ENCODE measurements at regions not wholly inside any gene's neighbourhood (a gene's known extent, or its start where the extent isn't known, plus 50 kb on each side); places are given as distances from the start of the nearest gene placed in this dataset.
"Not testable (repeated sequence)": the region's sequence is repeated elsewhere in the genome, so short reads cannot be mapped to it uniquely, and the experiment has no call there.

DNA sequence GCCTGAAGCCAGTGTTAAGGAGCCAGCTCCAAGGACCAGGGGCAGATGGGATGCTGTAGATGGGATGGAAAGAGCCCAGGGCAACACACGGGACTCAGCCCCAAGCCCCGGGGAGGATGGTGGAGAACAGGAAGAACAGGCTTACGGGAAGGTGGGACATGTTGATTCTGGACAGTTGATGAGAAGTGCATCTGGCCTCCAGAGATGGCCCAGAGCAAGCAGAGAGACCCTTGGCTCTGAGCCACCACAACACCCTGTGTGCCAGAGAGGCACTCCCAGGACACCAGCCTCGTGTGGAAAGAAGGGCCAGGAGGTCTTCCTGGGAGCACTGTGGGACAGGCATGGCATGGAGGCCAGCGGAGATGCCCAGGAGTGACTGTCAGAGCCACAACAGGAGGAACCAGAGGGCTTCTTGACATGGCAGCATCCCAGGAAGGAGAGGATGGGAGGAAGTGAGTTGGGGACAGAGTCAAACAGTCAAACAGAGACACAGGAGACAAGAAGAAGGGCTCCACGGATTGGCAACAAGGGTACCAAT, 156.3 kb upstream of the MVB12B start:
- no peak for DNase-seq

DNA sequence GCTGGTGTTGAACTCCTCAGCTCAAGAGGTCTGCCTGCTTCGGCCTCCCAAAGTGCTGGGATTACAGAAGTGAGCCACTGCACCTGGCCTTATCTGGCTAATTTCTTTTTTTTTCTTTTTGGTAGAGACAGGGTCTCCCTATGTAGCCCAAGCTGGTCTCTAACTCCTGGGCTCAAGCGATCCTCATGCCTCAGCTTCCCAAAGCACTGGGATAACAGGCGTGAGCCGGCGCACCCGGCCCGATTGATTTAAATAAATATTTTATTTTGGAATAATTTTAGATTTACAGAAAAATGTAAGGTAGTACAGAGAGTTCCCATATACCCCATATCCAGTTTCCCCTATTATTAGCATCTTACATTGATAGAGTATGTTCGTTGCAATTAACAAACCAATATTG, 155.0 kb upstream of the MVB12B start:
- no peak for DNase-seq

DNA sequence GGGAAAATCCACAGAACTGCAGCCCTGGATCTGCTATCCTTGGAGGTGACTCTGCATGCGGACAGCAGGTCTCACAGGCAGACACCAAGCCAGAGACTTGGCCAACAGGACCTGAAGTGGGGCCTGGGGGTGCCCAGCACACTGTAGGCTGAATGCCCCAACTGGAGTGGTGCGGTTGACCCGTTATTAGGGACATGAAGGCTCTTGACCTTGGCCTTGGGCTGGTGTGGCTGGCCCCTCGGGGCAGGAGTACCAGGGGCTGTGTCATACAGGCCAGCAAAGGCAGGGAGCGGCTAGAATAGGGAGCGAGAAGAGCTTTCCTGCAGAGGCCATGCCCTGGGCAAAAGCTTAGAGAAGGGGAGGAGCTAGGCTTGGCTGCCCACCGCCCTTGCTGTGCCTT, 153.2 kb upstream of the MVB12B start:
- no peak for DNase-seq

DNA sequence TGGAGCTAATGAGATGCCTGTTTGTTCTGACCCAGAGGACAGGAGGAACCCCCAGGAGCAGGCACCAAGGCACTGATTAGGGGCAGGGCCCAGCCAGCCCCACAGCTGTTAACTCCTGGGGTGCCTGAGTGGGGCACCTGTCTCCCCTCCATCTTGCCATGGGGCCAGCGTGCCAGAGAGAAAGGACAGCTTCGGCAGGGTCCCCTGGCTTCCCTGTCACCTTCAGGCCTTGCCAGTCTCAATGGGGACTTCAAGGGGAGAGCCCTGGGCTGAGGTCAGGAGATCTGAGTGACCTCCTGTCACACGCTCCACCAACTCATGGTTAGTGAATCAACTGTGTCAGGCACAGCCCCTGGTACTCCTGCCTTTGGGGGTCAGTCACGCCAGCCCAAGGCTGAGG, 152.7 kb upstream of the MVB12B start:
- no peak for DNase-seq

DNA sequence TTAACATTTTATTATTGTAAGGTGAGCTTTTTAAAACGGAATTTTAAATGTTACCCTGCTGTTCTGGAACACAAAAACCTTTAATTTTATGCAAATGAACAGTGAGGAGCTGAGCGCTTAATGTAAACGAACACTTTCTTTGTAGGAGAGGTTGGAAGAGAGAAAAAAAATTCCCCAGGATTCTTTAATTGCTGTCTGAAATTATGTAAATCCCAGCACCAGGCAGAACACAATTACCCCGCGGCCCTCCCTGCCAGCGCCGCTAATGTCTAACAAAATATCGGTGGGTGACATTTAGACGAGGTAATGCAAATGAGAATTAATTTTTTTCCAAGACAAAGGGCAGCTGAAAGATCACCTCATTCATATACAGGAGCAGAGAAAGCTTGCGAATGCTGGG, 143.4 kb upstream of the MVB12B start:
- no peak for DNase-seq

DNA sequence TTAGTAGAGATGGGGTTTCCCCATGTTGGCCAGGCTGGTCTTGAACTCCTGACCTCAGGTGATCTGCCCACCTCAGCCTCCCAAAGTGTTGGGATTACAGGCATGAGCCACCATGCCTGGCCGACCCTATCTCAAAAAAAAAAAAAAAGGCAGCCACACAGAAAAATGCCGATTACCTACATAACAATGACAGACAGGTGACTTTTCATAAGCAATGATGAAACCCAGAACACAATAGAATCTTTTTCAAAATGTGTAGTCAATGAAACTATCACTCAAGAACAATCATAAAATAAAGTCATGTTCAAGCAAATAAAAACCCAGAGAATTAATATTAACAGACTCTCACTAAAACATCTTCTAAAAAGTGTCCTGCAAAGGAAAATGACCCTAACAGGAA, 135.6 kb upstream of the MVB12B start:
- DNase-seq = not testable (repeated sequence)

DNA sequence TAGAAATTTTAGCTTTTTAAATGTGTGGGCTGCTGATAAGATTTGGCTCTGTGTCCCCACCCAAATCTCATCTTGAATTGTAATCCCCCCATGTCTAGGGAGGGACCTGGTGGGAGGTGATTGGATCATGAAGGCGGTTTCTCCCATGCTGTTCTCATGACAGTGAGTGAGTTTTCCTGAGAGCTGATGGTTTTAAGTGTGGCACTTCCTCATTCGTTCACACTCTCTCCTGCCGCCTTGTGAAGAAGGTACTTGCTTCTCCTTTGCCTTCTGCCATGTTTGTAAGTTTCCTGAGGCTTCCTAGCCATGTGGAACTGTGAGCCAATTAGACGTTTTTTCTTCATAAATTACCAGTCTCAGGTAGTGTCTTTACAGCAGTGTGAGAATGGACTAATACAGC, 127.8 kb upstream of the MVB12B start:
- DNase-seq = no peak

DNA sequence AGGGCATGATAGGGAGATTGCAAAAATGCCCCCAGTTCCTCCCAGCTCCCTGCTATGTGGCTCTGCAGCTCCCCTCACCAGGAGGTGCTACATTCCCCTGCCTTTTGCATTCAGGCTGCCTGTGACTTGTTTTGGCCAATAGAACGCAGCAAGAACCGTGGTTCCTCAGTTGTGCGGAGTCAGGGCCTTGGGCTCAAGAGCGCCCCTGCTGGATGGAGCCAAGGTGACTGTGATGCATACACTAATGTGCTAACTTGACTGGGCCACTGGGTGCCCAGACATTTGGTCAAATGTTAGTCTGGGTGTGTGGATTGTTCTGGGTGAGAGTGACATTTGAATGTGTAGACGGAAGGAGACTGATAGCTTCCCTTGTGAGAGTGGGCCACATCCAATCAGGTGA, 123.3 kb upstream of the MVB12B start:
- no peak for DNase-seq

DNA sequence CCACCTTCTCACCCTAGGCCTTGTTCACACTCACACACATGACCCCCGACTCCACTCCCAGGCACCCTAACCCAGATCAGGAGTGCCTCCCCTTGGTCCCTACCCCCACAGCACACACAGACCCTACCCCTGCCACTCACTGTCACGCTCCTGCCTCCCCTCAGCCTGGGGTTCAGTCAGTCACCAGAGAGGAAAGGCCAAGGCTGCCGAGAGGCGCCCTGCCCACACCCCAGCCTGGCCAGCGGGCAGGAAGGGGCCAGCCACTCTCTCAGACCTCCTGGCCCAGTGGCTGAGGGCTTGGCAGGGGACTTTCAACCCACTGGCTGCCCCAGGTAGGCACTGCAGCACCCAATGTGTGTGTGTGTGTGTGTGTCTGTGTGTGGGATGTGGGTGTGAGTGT, 122.4 kb upstream of the MVB12B start:
- no peak for DNase-seq

DNA sequence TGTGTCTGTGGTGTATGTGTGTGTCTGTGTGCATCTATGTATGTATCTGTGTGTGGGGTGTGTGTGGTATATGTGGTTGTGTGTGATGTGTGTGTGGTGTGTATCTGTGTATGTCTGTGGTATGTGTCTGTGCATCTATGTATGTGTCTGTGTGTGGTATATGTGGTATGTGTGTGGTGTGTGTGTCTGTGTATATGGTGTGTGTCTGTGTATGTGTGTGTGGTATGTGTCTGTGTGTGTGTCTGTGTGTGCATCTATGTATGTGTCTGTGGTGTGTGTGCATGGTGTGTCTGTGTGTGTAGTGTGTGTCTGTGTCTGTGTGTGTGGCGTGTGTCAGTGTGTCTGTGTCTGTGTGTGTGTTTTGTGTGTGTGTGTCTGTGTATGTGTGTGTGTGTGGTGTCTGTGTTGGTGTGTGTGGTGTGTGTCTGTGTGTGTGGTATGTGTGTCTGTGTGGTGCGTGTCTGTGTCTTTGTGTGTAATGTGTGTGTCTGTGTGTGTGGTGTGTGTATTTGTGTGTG, 121.9 kb upstream of the MVB12B start:
- no peak for DNase-seq

DNA sequence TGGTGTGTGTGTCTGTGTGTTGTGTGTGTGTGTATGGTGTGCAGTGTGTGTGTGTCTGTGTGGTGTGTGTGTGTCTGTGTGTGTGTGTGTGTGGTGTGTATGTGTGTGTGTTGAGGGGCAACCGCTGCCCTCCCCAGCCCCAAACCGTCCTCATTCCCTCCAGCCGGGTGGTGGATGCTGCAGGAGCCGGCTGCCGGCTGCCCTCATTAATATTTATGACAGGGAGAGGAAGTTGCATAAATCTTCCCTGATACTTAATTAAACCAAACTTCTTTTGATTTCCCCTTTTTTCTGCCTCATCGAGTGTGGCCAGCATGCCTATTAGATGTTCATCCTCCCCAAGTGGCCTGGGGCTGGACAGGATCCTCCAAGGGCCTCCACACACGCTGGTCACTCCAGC, 121.4 kb upstream of the MVB12B start:
- DNase-seq = no peak

DNA sequence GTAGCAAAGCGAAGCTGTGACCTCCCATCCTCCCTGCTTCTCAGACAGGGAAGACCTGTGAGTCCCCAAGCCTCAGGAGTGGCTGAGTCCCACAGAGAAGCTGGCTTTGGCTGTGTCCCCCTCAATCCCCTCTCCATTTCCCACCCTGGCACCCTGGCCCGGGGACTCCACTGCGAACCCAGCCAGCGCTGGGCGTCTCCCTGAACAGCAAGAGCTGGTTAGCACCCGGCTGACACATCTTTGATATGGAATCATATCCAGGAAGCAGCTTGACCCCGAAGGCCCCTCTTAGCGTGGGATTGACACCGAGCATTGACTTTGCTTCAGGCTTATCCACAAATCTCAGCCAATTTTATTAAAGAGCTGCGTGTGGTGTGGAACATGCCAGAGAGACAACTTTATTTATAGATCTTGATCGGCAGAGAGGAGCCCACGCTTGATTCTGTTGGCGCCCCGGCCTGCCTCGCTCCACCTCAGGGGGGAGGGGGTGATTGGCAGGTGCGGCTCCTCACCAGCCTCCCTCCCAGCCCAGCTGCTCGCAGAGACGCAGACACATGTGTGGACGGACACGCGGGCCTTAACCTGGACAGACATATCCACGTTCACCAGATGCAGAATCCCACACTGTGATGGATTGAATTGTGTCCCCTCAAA, 120.7 kb upstream of the MVB12B start:
- no peak for DNase-seq

DNA sequence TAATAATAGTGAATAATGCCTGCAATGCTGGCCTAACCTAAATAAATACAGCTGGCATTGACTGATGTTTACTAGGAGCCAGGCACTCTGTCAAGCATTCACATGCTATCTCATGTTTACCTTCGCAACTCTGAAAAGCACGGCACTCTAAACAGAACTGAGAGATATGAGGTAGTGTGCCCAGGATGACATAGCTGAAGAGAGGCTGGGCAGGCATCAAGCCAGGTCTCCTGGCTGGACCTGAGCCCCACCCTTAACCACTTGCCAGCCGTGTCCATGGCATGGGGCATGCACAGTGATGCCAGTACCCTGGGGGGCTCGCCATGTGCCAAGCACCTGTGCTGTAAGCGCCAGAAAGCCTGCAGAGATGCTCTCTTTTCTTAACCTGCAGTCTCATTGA, 119.4 kb upstream of the MVB12B start:
- DNase-seq = no peak

DNA sequence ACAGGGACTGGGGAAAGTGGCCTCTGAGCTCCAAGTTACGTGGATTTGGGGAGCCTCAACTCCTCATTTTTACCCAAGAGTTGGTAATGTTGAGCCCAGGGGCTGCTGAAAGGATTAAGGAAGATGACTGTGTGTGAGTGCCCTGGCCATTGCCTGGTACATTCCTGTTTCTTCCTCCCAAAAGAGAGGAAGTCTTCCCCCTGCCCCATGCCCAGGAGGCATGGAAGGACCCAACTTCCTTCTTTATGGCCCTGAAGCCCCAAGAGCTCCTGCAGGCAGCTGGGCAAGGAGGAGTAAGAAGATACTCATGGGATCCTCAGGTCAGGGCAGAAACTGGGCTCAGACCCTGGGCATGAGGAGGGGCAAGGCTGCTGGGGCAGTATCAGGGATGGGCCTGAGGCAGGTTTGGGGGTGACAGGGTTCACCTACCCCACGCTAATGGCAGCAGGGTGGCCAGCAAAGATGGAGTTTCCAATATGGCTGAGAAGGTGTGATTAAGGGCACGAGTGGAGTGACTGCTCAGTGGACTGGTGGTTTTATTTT, 118.3 kb upstream of the MVB12B start:
- DNase-seq = no peak

DNA sequence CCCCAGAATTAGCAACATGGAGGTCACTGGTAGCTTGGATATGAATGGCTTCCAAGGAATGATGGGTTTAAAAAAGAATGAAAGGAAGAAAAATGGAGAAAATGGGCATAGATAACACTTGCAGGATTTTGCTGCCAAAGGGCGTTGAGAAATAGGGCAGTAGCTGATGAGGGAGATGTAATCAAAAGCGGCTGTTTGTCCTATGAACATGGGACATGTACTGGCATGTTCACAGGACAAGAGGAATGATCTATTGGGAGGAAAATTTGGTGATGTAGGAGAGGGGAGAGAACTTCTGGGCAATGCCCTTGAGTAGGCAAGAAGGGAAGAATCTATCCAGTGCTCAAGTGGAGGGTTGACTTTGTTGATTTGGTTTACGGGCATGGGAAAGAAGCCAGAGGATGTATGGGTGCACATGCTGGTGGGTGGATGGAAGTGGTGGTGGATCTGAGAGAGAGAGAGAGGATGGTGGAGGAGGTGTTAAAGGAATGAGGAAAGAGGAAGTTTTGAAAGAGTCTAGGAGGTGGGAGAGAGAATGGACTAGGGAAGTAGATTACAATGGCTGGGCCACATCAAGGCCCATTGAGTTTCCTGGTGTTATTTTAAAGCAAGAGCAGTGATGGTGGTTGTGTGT, 115.1 kb upstream of the MVB12B start:
- DNase-seq = no peak

DNA sequence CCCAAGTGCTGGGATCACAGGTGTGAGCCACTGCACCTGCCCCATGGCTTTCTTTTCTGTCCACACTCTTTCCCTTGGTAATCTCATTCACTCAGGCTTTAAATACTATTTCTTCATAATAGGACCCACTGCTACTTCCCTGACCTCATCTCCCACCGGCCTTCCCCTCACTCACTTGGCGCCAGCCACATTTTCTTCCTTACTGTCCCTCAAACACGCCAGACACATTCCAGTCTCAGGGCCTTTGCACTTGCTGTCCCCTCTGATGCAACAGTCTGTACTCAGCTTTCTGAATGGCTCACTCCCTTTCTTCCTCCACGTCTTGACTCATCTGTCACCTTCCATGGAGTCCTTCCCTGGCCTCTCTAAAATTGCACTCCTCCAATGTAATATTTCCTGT, 111.1 kb upstream of the MVB12B start:
- no peak for DNase-seq

DNA sequence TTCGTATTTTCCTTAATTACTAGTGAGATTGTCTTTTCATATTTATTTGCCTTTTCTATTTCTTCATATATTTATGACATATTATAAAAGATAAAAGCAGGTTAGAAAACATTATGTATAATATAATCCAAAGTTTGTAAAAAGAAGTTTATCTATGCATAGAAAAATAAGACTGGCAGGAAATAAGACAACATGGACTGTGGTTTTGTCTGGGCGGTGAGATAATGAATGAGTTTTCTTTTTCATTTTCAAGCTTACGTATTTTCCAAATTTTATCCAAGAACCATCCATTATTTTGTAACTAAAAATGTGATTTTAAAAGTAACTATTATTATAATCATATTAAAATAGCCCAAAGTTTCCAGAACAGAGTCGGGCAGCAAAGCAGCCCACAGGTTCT, 109.8 kb upstream of the MVB12B start:
- DNase-seq = no peak

DNA sequence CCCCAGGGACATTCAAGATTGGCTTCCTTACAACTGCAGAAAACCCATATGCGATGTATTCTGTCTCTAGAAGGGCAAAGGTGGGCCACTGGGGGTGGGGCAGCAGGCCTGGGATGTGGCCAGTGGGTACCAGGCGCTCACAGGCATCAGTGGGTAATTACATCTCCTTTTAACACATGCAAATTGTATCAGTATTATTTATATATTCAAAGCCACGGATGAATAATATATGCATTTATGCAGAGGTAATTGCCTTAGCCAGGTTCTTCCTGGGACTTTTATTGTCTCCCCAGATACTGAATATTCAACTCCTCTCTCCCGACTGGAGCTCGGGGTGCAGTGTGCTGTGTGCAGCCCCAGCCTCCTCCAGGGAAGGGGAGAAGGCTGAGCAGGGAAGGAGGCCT, 109.4 kb upstream of the MVB12B start:
- no peak for DNase-seq

DNA sequence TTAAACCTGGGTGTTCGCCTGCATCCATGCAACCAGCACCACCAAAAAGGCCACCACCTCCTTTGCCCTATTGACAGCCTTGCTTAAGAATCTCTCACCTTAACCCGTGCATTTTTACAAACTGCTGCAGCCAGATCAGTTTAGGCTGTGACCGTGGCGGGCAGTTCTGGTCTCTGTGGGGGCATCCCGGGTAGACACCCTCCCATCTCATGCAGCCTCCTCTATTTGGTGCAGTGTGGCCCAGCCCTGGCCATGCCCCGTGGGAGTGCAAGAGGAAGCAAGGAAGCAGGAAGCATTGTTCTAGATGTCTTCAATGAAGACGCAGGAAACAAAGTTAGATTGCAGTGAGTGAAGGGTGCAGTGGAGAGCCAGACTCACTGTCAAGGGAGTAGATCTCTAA, 108.8 kb upstream of the MVB12B start:
- no peak for DNase-seq

DNA sequence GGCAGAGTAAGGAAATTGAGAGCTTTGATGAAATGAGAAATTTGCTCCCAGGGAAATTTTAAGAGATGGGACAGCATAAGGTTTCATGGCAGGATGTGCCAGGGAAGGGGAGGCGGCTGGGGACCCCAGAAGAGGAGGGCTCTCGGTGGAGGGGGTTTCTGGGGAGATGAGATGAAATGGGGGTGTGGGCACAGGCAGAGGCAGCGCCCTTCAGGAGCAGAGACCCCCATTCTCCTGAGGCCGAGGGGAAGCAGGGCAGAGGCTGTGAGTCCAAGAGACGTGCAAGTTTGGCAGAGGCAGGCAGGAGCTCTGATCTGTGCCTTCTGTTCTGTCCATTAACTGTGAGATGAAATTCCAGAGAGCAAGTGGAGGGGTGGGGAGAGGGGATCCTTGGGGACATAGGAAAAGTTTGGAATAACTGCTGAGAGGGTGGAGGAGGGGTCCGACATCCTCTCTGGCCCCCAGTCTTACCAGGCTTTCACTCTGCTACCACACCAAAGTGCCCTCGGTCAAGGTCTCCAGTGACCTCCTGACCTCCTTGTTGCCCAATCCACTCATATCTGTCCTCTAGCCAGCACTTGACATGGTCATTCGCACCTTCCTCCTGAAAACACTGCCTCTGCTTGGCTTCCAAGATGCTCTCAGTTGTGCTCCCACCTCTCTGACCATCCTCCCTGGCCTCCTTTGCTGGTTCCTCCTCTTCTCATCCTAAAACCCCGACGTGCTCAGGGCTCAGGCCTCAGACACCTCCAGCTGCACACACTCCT, 108.1 kb upstream of the MVB12B start:
- DNase-seq = no peak

DNA sequence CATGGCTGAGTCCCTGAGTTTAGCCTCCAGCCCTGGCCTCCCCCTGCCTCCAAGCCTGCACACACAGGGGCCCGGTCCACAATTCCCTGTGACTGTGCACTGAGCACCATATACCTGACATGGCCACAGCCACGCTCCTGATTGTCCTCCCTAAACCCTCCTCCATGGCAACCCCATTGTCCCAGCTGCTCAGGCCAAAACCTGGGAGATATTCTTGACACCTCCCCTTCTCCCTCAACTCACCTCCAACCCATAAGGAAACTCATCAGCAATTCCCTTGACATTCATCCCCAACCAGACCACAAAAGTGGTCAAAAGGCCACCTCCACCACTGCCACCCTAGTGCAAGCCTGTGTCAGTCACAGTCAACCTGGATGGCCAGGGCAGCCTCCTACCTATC, 107.5 kb upstream of the MVB12B start:
- no peak for DNase-seq

DNA sequence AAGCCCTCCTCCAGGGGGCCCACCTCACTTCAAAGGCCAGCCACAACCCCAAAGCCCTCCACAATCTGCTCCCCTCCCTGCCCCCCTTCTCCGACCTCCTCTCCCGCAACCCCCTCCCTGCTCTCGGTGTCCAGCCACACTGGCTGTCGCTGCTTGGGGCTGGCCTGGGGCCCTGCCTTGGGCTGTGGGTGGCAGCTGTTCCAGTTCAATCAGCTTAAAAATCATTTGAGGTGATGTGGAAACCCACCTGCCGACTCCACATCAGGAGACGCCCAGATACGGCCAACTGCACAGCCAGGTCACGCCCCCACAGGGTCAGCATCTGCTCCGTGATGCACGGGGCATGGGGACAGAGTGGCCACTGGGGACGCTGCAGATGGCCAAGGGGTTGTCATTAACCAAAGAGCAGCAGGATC, 107.0 kb upstream of the MVB12B start:
- no peak for DNase-seq

DNA sequence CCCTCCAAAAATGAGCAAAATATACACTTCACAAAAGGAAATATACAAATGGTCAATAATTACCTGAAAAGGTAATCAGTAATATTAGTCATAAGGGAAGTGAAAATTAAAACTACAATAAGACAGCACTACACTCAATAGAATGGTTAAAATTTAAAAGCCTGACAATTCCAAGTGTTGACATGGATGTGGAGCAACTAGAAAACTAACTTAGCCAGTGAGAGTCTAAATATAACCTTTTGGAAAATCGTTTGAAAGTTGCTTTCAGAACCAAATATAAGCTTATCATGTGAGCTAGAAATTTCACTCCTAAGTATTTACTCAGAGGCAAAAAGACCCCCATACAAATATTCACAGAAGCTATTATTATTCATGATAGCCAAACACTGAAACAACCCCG, 105.1 kb upstream of the MVB12B start:
- DNase-seq = no peak

Data from right lung (tissue), 2 donors.